ENCODE measurements at regions not wholly inside any gene's neighbourhood (a gene's known extent, or its start where the extent isn't known, plus 50 kb on each side); places are given as distances from the start of the nearest gene placed in this dataset.
"Not testable (repeated sequence)": the region's sequence is repeated elsewhere in the genome, so short reads cannot be mapped to it uniquely, and the experiment has no call there.

DNA sequence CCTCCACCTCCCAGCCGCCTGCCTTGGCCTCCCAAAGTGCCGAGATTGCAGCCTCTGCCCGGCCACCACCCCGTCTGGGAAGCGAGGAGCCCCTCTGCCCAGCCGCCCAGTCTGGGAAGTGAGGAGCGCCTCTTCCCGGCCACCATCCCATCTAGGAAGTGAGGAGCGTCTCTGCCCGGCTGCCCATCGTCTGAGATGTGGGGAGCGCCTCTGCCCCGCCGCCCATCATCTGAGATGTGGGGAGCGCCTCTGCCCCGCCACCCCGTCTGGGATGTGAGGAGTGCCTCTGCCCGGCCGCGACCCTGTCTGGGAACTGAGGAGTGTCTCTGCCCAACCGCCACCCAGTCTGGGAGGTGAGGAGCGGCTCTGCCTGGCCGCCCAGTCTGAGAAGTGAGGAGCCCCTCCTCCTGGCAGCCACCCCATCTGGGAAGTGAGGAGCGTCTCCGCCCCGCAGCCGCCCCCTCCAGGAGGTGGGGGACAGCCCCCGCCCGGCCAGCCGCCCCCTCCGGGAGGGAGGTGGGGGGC is 296.3 kb downstream of the HNRNPD start:
- DNase-seq (ENCODE audit: low read depth in 2 of 2) = not testable (repeated sequence)

DNA sequence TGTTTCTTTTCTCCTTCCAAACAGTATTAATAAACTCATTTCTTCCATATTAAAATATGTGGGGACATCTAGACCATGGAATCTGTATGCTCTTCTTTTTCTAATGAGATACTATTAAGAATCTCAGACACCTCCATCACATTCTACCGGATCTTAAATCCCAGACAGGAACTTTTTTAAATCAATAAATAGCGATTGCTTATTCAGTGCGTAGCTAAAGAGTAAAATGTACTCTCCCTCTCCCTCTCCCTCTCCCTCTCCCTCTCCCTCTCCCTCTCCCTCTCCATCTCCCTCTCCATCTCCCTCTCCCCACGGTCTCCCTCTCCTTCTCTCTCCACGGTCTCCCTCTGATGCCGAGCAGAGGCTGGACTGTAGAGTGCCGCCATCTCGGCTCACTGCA is 297.0 kb downstream of the HNRNPD start:
- DNase-seq (ENCODE audit: low read depth in 2 of 2) = no peak

DNA sequence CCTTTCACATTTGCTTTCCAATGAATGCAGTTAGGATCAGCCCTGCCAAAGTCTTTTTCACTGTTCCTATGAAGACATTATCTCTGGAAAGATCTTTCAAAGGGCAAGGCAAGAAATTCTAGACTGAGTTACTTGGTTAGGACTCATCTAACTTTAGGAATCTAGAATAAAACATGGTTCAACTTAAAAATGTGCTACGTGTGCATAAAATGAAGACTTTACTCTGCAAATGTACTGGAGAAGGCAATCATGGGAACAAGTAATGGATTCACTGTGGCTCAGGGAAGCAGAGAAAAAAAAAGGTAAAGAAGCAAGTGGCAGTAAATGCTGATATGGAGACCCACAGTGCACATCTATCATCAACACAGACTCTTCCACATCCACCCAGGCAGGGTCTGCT is 297.4 kb downstream of the HNRNPD start:
- DNase-seq (ENCODE audit: low read depth in 2 of 2) = no peak

DNA sequence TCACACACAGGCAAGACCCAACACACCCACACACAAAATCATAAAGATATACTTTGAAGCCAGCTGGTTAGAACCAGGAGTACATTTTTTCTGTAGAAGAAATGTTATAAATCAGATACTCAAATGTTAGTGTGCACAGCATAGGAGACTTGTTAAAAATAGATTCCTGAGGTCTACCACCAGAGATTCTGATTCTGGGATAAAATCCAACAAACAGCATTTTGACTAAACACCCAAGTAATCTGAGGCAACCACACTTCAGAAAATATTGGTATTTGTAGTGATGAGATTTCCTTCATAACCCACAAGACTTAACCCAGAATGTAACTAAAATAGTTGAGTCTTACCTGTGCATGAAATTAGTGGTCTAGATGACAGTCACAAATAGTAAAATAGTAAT is 301.8 kb downstream of the HNRNPD start:
- DNase-seq (ENCODE audit: low read depth in 2 of 2) = no peak

DNA sequence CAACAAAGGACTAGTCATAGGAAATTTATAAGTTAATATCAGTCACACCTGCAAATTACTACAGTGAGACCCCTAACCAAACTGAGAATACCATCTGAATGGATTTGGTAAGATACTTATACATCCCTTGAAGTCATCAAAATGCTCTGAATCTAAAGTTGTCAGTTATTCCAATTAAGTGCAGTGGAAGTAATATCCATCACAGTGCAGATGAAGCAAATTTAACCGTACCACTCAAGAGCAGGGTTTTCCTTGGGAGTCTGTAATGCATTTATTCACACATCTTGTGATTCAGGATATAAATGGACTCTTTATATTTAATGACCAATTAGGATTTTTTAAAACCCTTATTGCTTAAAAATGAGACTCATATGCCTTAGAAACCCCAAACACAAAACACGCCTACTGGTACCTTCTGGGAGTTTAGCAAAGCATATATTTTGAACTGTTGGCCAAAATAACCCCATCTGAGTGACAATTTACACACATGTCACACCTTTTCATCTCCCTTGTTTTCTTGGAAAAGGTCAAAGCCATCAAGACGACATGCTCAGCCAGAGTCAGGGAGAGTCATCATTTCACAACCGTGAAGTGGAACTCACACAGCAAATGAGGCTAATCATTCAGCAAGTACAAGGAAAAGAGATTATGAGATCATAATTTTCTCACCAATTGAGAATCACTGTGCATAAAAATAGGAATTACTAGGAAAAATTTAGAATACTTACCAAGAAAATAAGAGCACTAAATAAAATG is 303.7 kb downstream of the HNRNPD start:
- no peak for DNase-seq (ENCODE audit: low read depth in 2 of 2)

DNA sequence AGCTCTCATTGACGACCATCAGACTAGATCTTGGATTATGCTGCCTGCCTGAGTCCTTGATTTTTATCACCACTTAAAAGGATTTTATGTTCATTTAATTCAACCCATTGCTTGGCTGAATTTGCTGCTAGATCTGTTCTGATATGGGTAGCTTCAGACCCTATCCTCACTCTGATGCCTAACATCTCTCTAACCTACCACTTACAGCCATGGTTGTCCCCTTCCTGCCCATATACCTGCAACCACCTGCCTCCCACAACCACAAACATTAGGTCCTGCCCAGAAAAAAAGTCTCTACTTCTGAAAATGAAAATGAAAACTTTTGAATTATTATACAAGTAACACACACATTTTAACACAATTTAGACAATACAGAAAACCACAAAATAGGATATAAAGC is 310.8 kb downstream of the HNRNPD start:
- DNase-seq (ENCODE audit: low read depth in 2 of 2) = no peak

DNA sequence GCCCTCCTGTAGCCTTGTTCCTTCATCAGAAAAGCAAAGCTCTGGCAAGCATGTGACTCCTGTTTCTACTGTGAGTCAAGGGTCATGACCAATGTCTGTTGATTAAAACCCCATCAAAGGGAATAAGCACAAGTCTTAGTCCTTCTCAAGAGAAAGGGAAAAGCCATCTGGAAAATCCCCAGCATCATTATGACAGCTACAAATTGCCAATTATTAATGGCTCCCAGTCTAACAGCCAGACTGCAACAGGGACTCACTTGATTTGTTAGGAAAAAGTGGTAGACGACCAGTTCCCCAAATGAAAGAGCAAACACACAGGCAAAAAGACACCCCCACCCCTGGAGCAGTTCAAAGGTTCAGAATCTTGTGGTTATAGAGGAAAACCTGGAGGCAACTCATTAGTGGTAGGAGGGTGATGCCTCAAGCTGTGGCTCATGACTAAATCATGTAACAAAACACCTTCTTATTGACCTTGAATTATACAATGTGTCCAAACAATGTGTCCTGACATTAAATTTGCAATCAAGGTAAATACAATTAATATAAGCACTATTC is 315.7 kb downstream of the HNRNPD start:
- no peak for DNase-seq (ENCODE audit: low read depth in 2 of 2)

DNA sequence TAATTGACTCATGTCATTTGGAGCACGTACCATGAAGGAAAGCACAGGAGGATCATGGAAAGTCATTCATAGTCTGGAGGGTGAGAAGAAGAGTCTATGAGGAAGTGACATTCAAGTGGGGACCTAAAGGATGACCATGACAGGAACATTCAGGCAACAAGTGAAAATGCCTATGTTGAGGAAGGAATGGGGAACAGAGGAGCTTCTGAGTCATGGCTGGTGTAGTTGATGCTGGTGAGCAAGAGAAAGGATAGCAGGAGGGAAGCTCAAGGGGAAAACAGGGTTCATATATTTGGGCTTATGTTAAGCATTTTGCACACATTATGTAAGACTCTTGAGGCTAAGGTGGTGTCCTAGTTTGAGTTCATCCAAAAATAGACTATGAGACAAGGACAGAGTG is 318.6 kb downstream of the HNRNPD start:
- no peak for DNase-seq (ENCODE audit: low read depth in 2 of 2)

DNA sequence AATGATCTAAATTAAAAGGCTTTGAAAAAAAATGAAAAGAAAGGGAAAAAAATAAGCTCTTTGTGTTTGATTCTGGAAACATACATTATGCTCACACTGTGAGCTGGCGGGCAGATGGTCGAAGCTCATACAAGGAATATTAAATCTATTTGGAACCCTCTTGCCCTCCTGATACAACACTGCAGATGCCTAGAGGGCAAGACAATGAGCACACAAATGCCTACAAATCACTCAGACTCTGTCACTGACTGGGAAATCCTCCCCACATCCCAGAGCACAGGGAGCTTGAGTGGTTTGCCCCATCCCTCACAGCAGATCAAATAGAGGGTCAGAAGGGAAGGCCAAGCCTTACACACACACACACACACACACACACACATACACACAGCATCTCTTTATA is 320.4 kb downstream of the HNRNPD start:
- DNase-seq (ENCODE audit: low read depth in 2 of 2) = no peak

DNA sequence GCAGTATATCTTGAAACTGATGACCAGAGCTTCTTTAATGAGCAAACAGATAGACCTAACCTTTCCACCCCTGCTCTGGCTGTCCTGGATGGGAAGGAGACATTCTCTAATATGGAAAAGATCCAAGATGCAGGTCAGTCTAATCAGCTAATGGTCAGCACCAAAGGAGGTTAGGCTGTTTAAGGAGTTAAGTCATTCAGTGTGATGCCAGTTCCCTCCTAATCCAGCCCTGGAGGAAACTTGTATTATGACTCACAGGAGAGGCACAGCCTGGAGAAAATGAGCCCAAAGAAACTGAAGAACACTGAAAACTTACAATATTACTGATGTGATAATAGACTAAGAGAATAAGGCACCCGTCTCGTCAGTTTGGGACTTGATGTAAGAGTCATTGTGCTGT is 323.0 kb downstream of the HNRNPD start:
- DNase-seq (ENCODE audit: low read depth in 2 of 2) = no peak

DNA sequence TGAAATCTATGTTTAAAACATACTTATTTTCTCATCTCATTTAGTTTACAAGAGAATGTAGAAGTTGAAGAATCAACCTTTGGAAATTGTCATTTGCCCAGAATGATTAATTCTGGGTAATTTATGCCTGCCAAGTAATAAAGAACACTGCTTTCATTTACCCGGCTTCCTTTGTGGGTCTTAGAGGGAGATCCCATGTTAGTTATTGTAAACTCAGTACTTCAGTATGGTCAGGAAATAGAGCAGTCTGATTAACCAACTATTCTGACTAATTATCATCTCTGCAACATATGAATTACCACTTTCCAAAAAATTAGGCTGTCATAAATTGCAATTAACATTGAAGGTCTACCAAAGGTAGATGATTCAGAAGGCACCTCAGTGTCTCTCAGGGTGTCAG is 324.5 kb downstream of the HNRNPD start:
- no peak for DNase-seq (ENCODE audit: low read depth in 2 of 2)

DNA sequence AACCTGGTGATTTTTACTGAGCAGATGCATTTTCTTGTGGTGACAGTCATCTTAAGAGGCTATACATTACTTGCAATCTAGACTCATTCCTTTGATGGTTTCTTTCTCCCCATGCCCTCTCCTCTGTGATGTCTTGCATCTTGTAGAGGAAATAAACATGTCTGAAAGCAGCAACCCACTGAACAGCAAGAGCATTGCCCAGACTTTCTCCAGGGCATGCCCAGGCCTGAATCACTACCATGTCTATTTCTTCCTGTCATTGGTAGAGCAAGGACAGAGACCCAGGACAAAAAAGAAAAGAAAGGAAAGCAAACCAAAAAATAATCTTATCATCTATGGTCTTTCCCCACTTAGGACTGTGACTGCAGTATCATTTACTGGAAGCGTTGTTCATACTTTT is 326.1 kb downstream of the HNRNPD start:
- DNase-seq (ENCODE audit: low read depth in 2 of 2) = no peak

DNA sequence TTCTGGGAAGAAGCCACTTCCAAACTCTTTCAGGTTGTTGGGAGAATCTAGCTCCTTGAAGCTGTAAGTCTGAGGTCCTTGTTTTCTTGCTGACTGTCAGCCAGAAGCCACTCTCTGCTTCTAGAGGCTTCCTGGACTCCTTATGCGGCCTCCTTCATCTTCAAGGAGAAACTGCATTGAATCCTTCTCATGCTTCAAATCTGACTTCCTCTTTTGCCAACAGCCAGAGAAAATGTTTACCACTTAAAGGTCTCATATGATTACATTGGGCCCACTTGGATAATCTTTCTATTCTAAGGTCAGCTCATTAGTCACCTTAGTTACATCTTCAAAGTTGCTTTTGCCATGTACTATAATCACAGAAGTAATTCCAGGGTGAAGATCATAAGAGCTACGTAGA is 327.0 kb downstream of the HNRNPD start:
- DNase-seq (ENCODE audit: low read depth in 2 of 2) = no peak

DNA sequence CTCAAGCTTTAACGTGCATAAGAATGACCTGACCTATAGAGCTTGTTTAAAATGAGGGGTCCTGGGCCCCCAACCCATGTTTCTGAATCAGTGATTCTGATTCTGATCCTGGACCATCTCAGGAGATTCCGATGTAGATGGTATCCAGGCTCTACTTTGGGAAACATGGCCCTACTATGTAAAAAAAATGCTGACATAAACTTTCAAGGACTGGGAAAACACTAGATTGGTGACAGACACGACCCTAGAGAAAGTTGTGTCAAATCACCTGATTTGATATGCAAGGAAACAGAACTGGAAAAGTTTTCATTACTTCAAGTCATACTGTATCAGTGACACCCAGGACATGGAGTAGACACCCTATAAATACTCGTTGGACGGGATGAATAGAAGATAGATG is 328.5 kb downstream of the HNRNPD start:
- no peak for DNase-seq (ENCODE audit: low read depth in 2 of 2)

DNA sequence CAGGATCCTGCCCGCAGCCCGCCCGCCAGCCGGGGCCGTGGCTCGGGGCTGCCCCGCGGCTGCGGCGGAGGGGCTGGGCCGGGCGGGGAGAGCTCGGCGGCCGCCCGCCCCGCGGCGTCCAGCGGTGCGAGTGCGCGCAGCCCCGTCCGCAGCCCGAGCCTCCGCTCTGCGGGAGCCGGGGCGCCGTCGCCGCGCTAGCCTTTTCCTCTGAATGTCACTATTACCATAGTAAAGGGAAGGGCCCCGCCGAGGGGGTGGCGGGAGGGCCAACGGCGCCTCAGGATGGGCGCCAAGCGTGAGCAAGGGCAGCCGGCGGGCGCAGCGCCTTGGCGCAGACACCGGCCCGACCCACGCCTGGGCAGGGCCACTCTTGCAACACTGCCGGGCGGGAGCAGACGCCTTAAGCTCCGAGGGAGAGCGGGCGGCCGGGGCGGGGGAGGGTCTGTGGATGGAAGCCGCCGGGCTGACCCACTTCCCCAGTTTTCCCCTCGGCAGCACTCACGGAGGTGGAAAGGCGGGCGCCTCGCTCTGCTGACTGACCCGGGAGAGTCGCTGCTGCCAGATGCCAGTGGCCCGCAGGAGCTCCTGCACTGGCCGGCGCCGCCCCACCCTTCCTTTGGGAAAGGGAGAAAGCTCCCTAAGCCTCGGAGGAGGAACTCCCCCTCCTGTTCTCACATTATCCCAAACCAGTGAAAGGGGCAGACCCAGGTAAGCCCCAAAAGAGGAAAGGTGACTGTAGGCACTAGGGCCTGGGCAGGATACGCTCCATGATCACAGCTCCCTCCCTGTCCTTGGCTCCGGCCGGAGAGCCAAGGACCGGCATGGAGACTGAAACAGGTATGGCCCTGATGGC is 329.4 kb downstream of the HNRNPD start:
- peak in 1 of 2 experiments; percentile 4 for DNase-seq (ENCODE audit: low read depth in 2 of 2)

DNA sequence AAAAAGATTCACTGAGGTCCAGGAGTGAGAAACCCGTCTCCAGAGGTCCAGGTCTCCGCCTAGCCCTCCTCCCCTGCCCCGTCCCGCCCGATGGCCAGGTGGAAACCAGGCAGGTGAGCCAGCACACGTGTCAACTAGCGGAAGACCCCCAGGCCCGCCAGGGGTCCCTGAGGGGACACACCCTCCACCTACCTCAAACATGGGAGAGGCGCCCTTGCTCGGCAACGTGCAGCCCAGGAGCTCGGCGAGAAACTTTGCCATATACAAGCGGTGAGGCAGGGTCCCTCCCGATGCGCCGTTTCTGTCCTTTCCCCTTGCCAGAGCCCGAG is 330.0 kb downstream of the HNRNPD start:
- no peak for DNase-seq (ENCODE audit: low read depth in 2 of 2)

DNA sequence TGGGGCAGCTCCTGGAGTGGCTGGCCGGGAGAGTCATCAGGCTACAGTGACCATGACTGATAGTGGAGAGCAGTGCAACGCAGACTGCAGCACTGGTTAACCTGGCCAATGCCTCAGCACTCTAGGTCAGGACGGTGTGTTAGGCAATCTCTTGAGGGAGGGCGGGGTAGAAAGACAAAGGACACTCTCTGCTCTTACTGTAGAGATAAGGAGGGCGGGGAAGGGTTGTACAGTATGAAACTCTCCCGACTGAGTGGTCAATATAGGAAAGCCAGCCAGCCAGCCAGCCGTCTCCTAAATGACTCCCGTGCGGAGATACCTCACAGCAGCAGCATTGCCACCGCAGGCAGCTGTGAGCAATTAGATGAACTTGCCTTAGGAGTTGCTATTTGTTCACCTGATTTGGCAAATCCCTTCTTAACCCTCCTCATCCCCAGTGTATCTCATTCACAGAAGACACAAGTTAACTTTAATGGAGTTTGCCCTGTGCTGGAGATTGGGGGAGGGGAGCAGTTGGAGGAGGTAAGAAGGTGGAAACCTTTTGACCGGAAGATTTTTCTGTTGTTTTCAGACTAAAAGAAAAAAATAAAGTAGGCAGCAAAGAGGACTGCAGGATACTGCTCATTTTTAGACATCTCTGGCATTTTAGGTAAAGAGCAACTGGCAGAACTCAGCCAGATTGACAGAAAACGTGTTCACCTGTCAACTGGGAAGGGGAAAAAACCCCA is 330.5 kb downstream of the HNRNPD start:
- DNase-seq (ENCODE audit: low read depth in 2 of 2) = no peak

DNA sequence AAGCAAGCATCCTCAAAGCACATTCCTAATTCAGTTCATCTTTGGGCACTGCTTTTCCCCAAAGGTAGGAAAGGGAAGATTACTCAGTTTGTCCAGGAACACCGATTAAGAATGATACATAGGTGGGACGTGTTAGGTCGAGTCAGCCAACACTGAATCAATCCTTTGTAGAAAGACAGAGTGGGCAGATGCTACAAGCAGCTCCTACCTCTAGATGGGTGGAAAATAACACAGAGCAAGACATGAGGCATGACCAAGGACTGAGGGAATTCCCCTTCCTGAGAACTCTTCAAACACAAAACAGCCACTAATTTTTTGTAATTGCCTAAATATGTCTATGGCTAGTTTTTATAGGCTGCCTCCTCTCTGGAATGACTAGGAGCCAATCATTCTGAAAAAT is 331.7 kb downstream of the HNRNPD start:
- no peak for DNase-seq (ENCODE audit: low read depth in 2 of 2)

DNA sequence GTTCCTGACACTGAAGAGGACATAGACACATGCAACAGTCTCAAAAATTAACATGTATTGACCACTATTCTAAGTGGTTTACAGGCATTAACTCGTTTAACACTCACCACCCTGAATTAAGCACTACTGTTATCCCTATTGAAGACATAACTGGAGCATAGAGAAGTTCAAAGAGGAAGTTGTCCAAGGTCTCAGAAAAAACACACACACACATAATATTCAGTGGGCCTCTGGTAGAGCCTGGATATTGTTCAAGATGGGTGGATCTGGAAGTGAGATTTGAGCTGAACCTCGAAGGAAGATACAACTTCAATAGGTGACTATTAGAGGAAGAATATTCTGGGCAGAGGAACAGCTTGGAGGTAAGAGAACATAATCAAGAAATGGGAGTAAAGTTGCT is 334.9 kb downstream of the HNRNPD start:
- DNase-seq (ENCODE audit: low read depth in 2 of 2) = no peak

DNA sequence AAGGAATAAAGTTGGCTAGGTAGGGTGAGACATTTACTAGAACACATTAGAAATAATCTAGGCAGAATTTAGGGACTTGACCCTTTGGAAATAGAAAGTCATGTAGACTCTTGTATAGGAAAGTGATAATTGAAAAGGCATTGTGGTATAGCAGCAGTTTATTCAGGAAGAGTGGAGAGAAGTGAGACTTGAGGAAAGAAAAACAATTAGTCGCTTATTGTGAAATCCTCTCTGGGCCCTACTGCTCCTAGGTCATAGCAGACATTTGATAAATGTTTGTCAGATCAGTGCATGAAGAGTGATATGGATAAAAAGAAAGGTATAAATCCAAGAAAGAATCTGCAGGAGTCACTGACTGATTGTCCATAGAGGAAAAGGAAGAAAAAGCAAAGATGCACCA is 337.6 kb downstream of the HNRNPD start:
- no peak for DNase-seq (ENCODE audit: low read depth in 2 of 2)

DNA sequence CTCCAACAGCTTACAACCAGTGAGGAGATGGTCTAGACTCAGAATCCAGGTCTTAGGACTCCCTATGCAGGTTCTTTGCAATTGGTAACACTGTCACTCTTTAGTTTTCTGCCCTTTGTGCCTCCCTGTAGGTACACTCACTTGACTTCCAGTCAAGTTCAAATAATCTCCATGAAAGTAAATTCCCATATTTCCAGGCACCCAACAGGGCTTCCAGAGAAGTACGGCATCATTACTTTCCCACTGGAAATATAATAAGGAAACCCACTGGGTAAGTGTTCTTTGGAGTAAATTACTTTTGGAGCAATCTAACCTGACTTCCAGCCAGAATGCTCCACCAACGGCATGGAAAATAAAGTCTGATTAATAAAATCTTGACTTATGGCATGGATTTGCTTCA is 338.9 kb downstream of the HNRNPD start:
- DNase-seq (ENCODE audit: low read depth in 2 of 2) = no peak

DNA sequence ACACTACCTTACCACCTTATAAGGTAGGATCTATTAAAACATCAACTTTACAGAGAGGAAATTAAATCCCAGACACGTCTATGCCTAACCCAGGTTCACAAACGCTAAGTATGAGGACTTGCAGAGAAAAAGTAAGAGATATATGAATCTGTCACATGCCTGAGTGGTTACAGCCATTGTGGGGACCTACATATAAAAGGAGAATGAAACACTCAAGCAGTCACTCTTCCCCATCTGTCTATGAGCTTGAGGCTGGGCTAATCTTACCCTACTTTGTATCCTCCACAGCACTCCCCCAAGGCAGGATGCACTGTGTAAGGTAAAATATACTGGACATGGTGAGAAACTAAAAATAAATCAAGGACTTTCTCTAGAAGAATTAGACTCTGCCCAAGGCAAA is 339.9 kb downstream of the HNRNPD start:
- no peak for DNase-seq (ENCODE audit: low read depth in 2 of 2)
